ENCODE measurements at regions not wholly inside any gene's neighbourhood (a gene's known extent, or its start where the extent isn't known, plus 50 kb on each side); places are given as distances from the start of the nearest gene placed in this dataset.

DNA sequence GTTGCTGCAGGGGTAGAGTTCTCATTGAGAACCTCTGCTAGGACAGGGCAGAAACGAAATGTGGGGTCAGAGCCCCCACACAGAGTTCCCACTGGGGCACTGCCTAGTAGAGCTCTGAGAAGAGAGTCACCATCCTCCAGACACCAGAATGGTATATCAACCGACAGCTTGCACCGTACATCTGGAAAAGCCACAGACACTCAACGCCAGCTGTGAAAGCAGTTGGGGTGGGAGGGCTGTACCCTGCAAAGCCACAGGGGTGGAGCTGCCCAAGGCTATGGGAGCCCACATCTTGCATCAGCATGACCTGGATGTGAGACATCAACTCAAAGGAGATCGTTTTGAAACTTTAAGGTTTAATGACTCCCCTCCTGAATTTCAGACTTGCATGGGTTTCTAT, 284.0 kb upstream of the DEPDC1 start:
- ATAC-seq, result no peak
- DNase-seq (ENCODE audit: low spot score), result no peak
- Mint-ChIP-seq H3K27me3 (ENCODE audit: low read depth) (0 out of 2 replicates have a peak, but pooled peaks cover 2% of the 10 kb centered on the region), H3K4me3 (no peak overlapping the region), H3K9me3 (peaks cover 25% of the 10 kb centered on the region), H3K36me3 (peaks cover 18% of the 10 kb centered on the region), H3K27ac (no peak overlapping the region), H3K4me1 (no peaks in the 10 kb centered on the region)
- POLR2A ChIA-PET, result no interaction called here
- CTCF ChIA-PET, result no interaction called here
- TF ChIP-seq, protein P1, sequence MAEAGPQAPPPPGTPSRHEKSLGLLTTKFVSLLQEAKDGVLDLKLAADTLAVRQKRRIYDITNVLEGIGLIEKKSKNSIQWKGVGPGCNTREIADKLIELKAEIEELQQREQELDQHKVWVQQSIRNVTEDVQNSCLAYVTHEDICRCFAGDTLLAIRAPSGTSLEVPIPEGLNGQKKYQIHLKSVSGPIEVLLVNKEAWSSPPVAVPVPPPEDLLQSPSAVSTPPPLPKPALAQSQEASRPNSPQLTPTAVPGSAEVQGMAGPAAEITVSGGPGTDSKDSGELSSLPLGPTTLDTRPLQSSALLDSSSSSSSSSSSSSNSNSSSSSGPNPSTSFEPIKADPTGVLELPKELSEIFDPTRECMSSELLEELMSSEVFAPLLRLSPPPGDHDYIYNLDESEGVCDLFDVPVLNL (CRISPR knock-in tag; IDR thresholded peaks at IDR 0.05; ENCODE audit: borderline replicate concordance, low read depth), result no peak
- TF ChIP-seq ZNF423 (CRISPR knock-in tag; IDR thresholded peaks at IDR 0.05) (no peak), NFATC4 (CRISPR knock-in tag; IDR thresholded peaks at IDR 0.05) (no peak), GTF2I (CRISPR knock-in tag; conservative IDR thresholded peaks at IDR 0.05) (no peak), PREB (CRISPR knock-in tag; IDR thresholded peaks at IDR 0.05; ENCODE audit: borderline replicate concordance) (no peak), SMAD3 (CRISPR knock-in tag; IDR thresholded peaks at IDR 0.05; ENCODE audit: borderline replicate concordance) (no peak), ZNF317 (CRISPR knock-in tag; IDR thresholded peaks at IDR 0.05; ENCODE audit: borderline replicate concordance, low read depth) (no peak), RORB (CRISPR knock-in tag; IDR thresholded peaks at IDR 0.05) (no peak), E2F1 (CRISPR knock-in tag; IDR thresholded peaks at IDR 0.05) (no peak)
- TF ChIP-seq, protein P2, sequence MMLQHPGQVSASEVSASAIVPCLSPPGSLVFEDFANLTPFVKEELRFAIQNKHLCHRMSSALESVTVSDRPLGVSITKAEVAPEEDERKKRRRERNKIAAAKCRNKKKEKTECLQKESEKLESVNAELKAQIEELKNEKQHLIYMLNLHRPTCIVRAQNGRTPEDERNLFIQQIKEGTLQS (CRISPR knock-in tag; conservative IDR thresholded peaks at IDR 0.05), result no peak

GRCh38 chr1:68782890-68783289, 286.0 kb upstream of the DEPDC1 start:
- CTCF ChIA-PET, result interaction anchor here (1.0 kb wide), 1 partner anchor 16 kb away, joined by 3 read pairs; no protein-coding TSS in a partner anchor
- no peak for TF ChIP-seq NR2C2 (CRISPR knock-in tag; IDR thresholded peaks at IDR 0.05)
- TF ChIP-seq ZNF138 (CRISPR knock-in tag; conservative IDR thresholded peaks at IDR 0.05), result no peak
- TF ChIP-seq ZBTB21 (CRISPR knock-in tag; IDR thresholded peaks at IDR 0.05; ENCODE audit: borderline replicate concordance), result no peak
- TF ChIP-seq, protein P3, sequence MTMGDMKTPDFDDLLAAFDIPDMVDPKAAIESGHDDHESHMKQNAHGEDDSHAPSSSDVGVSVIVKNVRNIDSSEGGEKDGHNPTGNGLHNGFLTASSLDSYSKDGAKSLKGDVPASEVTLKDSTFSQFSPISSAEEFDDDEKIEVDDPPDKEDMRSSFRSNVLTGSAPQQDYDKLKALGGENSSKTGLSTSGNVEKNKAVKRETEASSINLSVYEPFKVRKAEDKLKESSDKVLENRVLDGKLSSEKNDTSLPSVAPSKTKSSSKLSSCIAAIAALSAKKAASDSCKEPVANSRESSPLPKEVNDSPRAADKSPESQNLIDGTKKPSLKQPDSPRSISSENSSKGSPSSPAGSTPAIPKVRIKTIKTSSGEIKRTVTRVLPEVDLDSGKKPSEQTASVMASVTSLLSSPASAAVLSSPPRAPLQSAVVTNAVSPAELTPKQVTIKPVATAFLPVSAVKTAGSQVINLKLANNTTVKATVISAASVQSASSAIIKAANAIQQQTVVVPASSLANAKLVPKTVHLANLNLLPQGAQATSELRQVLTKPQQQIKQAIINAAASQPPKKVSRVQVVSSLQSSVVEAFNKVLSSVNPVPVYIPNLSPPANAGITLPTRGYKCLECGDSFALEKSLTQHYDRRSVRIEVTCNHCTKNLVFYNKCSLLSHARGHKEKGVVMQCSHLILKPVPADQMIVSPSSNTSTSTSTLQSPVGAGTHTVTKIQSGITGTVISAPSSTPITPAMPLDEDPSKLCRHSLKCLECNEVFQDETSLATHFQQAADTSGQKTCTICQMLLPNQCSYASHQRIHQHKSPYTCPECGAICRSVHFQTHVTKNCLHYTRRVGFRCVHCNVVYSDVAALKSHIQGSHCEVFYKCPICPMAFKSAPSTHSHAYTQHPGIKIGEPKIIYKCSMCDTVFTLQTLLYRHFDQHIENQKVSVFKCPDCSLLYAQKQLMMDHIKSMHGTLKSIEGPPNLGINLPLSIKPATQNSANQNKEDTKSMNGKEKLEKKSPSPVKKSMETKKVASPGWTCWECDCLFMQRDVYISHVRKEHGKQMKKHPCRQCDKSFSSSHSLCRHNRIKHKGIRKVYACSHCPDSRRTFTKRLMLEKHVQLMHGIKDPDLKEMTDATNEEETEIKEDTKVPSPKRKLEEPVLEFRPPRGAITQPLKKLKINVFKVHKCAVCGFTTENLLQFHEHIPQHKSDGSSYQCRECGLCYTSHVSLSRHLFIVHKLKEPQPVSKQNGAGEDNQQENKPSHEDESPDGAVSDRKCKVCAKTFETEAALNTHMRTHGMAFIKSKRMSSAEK (CRISPR knock-in tag; IDR thresholded peaks at IDR 0.05; ENCODE audit: borderline replicate concordance), result no peak
- no peak for TF ChIP-seq ZNF263 (CRISPR knock-in tag; IDR thresholded peaks at IDR 0.05; ENCODE audit: low read depth)
- TF ChIP-seq, protein P4, sequence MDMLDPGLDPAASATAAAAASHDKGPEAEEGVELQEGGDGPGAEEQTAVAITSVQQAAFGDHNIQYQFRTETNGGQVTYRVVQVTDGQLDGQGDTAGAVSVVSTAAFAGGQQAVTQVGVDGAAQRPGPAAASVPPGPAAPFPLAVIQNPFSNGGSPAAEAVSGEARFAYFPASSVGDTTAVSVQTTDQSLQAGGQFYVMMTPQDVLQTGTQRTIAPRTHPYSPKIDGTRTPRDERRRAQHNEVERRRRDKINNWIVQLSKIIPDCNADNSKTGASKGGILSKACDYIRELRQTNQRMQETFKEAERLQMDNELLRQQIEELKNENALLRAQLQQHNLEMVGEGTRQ (CRISPR knock-in tag; IDR thresholded peaks at IDR 0.05), result no peak
- TF ChIP-seq, protein P5, sequence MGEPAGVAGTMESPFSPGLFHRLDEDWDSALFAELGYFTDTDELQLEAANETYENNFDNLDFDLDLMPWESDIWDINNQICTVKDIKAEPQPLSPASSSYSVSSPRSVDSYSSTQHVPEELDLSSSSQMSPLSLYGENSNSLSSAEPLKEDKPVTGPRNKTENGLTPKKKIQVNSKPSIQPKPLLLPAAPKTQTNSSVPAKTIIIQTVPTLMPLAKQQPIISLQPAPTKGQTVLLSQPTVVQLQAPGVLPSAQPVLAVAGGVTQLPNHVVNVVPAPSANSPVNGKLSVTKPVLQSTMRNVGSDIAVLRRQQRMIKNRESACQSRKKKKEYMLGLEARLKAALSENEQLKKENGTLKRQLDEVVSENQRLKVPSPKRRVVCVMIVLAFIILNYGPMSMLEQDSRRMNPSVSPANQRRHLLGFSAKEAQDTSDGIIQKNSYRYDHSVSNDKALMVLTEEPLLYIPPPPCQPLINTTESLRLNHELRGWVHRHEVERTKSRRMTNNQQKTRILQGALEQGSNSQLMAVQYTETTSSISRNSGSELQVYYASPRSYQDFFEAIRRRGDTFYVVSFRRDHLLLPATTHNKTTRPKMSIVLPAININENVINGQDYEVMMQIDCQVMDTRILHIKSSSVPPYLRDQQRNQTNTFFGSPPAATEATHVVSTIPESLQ (CRISPR knock-in tag; IDR thresholded peaks at IDR 0.05), result no peak
- no peak for TF ChIP-seq SOX15 (CRISPR knock-in tag; IDR thresholded peaks at IDR 0.05)
- TF ChIP-seq CREB1 (CRISPR knock-in tag; IDR thresholded peaks at IDR 0.05), result no peak
- TF ChIP-seq, protein P6, sequence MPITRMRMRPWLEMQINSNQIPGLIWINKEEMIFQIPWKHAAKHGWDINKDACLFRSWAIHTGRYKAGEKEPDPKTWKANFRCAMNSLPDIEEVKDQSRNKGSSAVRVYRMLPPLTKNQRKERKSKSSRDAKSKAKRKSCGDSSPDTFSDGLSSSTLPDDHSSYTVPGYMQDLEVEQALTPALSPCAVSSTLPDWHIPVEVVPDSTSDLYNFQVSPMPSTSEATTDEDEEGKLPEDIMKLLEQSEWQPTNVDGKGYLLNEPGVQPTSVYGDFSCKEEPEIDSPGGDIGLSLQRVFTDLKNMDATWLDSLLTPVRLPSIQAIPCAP (CRISPR knock-in tag; IDR thresholded peaks at IDR 0.05), result no peak
- TF ChIP-seq GRHL2 (CRISPR knock-in tag; IDR thresholded peaks at IDR 0.05; ENCODE audit: insufficient replicate concordance, severe bottlenecking), result no peak
- TF ChIP-seq, protein P7, sequence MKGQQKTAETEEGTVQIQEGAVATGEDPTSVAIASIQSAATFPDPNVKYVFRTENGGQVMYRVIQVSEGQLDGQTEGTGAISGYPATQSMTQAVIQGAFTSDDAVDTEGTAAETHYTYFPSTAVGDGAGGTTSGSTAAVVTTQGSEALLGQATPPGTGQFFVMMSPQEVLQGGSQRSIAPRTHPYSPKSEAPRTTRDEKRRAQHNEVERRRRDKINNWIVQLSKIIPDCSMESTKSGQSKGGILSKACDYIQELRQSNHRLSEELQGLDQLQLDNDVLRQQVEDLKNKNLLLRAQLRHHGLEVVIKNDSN (CRISPR knock-in tag; IDR thresholded peaks at IDR 0.05), result no peak
- no peak for TF ChIP-seq NR1H2 (CRISPR knock-in tag; IDR thresholded peaks at IDR 0.05)
- TF ChIP-seq PRRX2 (CRISPR knock-in tag; IDR thresholded peaks at IDR 0.05), result no peak

More at GRCh38 chr1:68782890-68783289, 286.0 kb upstream of the DEPDC1 start:
- Mint-ChIP-seq H3K4me3 (no peak overlapping the region), H3K27me3 (ENCODE audit: low read depth) (0 out of 2 replicates have a peak, but pooled peaks cover 2% of the 10 kb centered on the region), H3K9me3 (peaks cover 25% of the 10 kb centered on the region), H3K4me1 (no peaks in the 10 kb centered on the region), H3K36me3 (peaks cover 18% of the 10 kb centered on the region), H3K27ac (no peak overlapping the region)
- DNase-seq (ENCODE audit: low spot score) (no peak), ATAC-seq (no peak)
- POLR2A ChIA-PET, result no interaction called here

Measured in WTC11 (cell line).